HEK293 (cell line): ENCODE measurements at regions not wholly inside any gene's neighbourhood (a gene's known extent, or its start where the extent isn't known, plus 50 kb on each side); places are given as distances from the start of the nearest gene placed in this dataset.

Experiments used
- CTCF ChIA-PET: fragments of 350-600 bp; formaldehyde crosslinking; extraction: SDS; loops from one replicate; lab custom pipeline; 2021; ENCODE audit warnings: antibody characterized with exemption; lab: Yijun Ruan, JAX
- POLR2A ChIA-PET: fragments of 300-600 bp; formaldehyde crosslinking; extraction: SDS; loops from one replicate; lab custom pipeline; 2020; ENCODE audit warnings: antibody characterized with exemption, inconsistent platforms; lab: Yijun Ruan, JAX
- H3K27ac ChIP-seq: fragments of 200-500 bp; sonication (Bioruptor generic); 2 replicates; pipeline ENCODE4 v1.5.1; 2014; ENCODE audit warnings: low read depth, low read length, control low read depth, inconsistent platforms; ENCODE audit errors: extremely low read depth
- H3K36me3 ChIP-seq, 2 experiments: fragments of 200-500 bp in 1 of 2; sonication (Bioruptor generic) in 1 of 2; 1 replicate in 1 of 2; 2 replicates in 1 of 2; pipeline ENCODE4 v1.5.1; 2014 to 2017; ENCODE audit warnings: inconsistent platforms in 2 of 2, low read length in 2 of 2; ENCODE audit not compliant: control insufficient read depth in 2 of 2, insufficient read depth in 1 of 2
- H3K4me1 ChIP-seq: fragments of 200-500 bp; sonication (Bioruptor generic); 2 replicates; pipeline ENCODE4 v1.5.1; 2014; ENCODE audit warnings: mild to moderate bottlenecking, low read length, inconsistent platforms; ENCODE audit not compliant: control insufficient read depth, insufficient read depth
- H3K4me3 ChIP-seq: 2 replicates; pipeline ENCODE4 v1.5.1; 2011; ENCODE audit warnings: low read depth, mild to moderate bottlenecking, control low read depth, low read length, moderate library complexity
- H3K9me3 ChIP-seq: fragments of 200-500 bp; sonication (Bioruptor generic); 2 replicates; pipeline ENCODE4 v1.5.1; 2014; ENCODE audit warnings: low read depth, low read length, inconsistent platforms; ENCODE audit not compliant: control insufficient read depth, insufficient read depth
- CTCF ChIP-seq: fragments of 450-650 bp; formaldehyde crosslinking; IDR thresholded peaks from 2 replicates; pipeline ENCODE4 v1.5.1; 2016; ENCODE audit warnings: missing biosample characterization, missing genetic modification characterization
- GFI1B ChIP-seq: fragments of 450-650 bp; formaldehyde crosslinking; IDR thresholded peaks from 2 replicates; pipeline ENCODE4 v1.5.1; 2016; ENCODE audit warnings: missing biosample characterization, missing genetic modification characterization
- GLI4 ChIP-seq: fragments of 450-650 bp; formaldehyde crosslinking; IDR thresholded peaks from 2 replicates; pipeline ENCODE4 v1.5.1; 2016; ENCODE audit warnings: missing biosample characterization, missing genetic modification characterization
- INSM2 ChIP-seq: fragments of 450-650 bp; formaldehyde crosslinking; IDR thresholded peaks from 2 replicates; pipeline ENCODE4 v1.5.1; 2016; ENCODE audit warnings: missing biosample characterization, missing genetic modification characterization
- KLF8 ChIP-seq: fragments of 450-650 bp; formaldehyde crosslinking; IDR thresholded peaks from 2 replicates; pipeline ENCODE4 v1.5.1; 2016; ENCODE audit warnings: missing biosample characterization, missing genetic modification characterization
- TCF7L2 ChIP-seq: IDR thresholded peaks from 2 replicates; pipeline ENCODE4 v1.6.1; 2011; ENCODE audit warnings: low read depth, mild to moderate bottlenecking, inconsistent platforms, low read length, moderate library complexity, borderline replicate concordance
- ZBTB44 ChIP-seq: fragments of 450-650 bp; IDR thresholded peaks from 2 replicates; pipeline ENCODE4 v1.5.1; 2018; ENCODE audit warnings: missing biosample characterization, mild to moderate bottlenecking, missing genetic modification characterization
- ZBTB6 ChIP-seq: fragments of 450-650 bp; formaldehyde crosslinking; IDR thresholded peaks from 2 replicates; pipeline ENCODE4 v1.5.1; 2017; ENCODE audit warnings: missing biosample characterization, missing genetic modification characterization
- ZFP41 ChIP-seq: fragments of 450-650 bp; formaldehyde crosslinking; IDR thresholded peaks from 2 replicates; pipeline ENCODE4 v1.5.1; 2016; ENCODE audit warnings: missing biosample characterization, missing genetic modification characterization, borderline replicate concordance
- ZFP69B ChIP-seq: fragments of 450-650 bp; formaldehyde crosslinking; IDR thresholded peaks from 2 replicates; pipeline ENCODE4 v1.5.1; 2016; ENCODE audit warnings: missing biosample characterization, missing genetic modification characterization
- ZNF148 ChIP-seq: fragments of 450-650 bp; formaldehyde crosslinking; IDR thresholded peaks from 2 replicates; pipeline ENCODE4 v1.5.0; 2017; ENCODE audit warnings: missing biosample characterization, missing genetic modification characterization, borderline replicate concordance
- ZNF18 ChIP-seq: fragments of 450-650 bp; formaldehyde crosslinking; IDR thresholded peaks from 2 replicates; pipeline ENCODE4 v1.5.1; 2016; ENCODE audit warnings: missing biosample characterization, missing genetic modification characterization
- ZNF214 ChIP-seq: fragments of 450-650 bp; formaldehyde crosslinking; IDR thresholded peaks from 2 replicates; pipeline ENCODE4 v1.5.1; 2017; ENCODE audit warnings: missing biosample characterization, mild to moderate bottlenecking, missing genetic modification characterization, borderline replicate concordance
- ZNF274 ChIP-seq, 2 experiments: fragments of 200-500 bp in 1 of 2; fragments of 450-650 bp in 1 of 2; sonication (Bioruptor generic) in 1 of 2; formaldehyde crosslinking in 1 of 2; IDR thresholded peaks; 2 replicates each; pipeline versions ENCODE4 v1.5.1 to v1.6.1; 2014 to 2016; ENCODE audit warnings: borderline replicate concordance in 1 of 2, inconsistent platforms in 1 of 2, low read length in 1 of 2, missing biosample characterization in 1 of 2, missing genetic modification characterization in 1 of 2
- ZNF501 ChIP-seq: fragments of 450-650 bp; formaldehyde crosslinking; IDR thresholded peaks from 2 replicates; pipeline ENCODE4 v1.5.1; 2016; ENCODE audit warnings: missing biosample characterization, missing genetic modification characterization
- ZNF521 ChIP-seq: fragments of 450-650 bp; formaldehyde crosslinking; IDR thresholded peaks from 2 replicates; pipeline ENCODE4 v1.5.1; 2017; ENCODE audit warnings: missing biosample characterization, mild to moderate bottlenecking, missing genetic modification characterization
- ZNF555 ChIP-seq: fragments of 450-650 bp; formaldehyde crosslinking; conservative IDR thresholded peaks from 2 replicates; pipeline ENCODE4 v1.5.1; 2017; ENCODE audit warnings: missing biosample characterization, mild to moderate bottlenecking, missing genetic modification characterization, inconsistent platforms
- ZSCAN16 ChIP-seq: fragments of 450-650 bp; formaldehyde crosslinking; IDR thresholded peaks from 2 replicates; pipeline ENCODE4 v1.5.1; 2016; ENCODE audit warnings: missing biosample characterization, missing genetic modification characterization
- TF ChIP-seq, protein P1 (sequence below): fragments of 450-650 bp; formaldehyde crosslinking; IDR thresholded peaks from 2 replicates; pipeline ENCODE4; 2016; ENCODE audit warnings: missing biosample characterization, missing genetic modification characterization

GRCh38 chr19:46926170-46927071, 65.6 kb downstream of the ARHGAP35 start (continued):
- TF ChIP-seq ZBTB44 (tag by site-specific recombination) (0 out of 2 replicates have a peak, but pooled peaks have one; percentile 18), ZFP41 (tag by site-specific recombination) (no peak), ZNF18 (tag by site-specific recombination) (0 out of 2 replicates have a peak, but pooled peaks have one; percentile 14)

GRCh38 chr19:46927106-46927505, 66.3 kb downstream of the ARHGAP35 start:
- Histone ChIP-seq H3K4me3 (no peak overlapping the region), H3K36me3 (peaks cover 0 to 6% of the 10 kb centered on the region in 2 experiments; a peak in 2 of 3 replicates)
- POLR2A ChIA-PET = interaction anchor here (1.5 kb wide), 1 partner anchor 49 kb away, joined by 6 read pairs; no protein-coding TSS in a partner anchor
- no peak for TF ChIP-seq ZSCAN16 (tag by site-specific recombination)
- TF ChIP-seq ZFP69B = no peak
- no peak for TF ChIP-seq ZNF214 (tag by site-specific recombination)
- TF ChIP-seq GLI4 = no peak
- TF ChIP-seq ZNF274 (IDR thresholded peaks at IDR 0.05; ENCODE audit: low read length) = no peak
- no peak for TF ChIP-seq ZNF274 (tag by site-specific recombination; IDR thresholded peaks at IDR 0.05; ENCODE audit: borderline replicate concordance)
- TF ChIP-seq ZNF148 (tag by site-specific recombination) = no peak
- TF ChIP-seq, protein P1, sequence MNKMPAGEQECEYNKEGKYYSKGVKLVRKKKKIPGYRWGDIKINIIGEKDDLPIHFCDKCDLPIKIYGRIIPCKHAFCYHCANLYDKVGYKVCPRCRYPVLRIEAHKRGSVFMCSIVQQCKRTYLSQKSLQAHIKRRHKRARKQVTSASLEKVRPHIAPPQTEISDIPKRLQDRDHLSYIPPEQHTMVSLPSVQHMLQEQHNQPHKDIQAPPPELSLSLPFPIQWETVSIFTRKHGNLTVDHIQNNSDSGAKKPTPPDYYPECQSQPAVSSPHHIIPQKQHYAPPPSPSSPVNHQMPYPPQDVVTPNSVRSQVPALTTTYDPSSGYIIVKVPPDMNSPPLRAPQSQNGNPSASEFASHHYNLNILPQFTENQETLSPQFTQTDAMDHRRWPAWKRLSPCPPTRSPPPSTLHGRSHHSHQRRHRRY (tag by site-specific recombination) = no peak
- TF ChIP-seq GFI1B (tag by site-specific recombination) = no peak
- TF ChIP-seq INSM2 (tag by site-specific recombination) = no peak
- TF ChIP-seq KLF8 (tag by site-specific recombination) = no peak
- TF ChIP-seq ZNF555 (tag by site-specific recombination) = no peak
- TF ChIP-seq CTCF = no peak
- TF ChIP-seq ZNF521 (tag by site-specific recombination) = no peak
- TF ChIP-seq ZNF501 = no peak
- TF ChIP-seq ZBTB6 = no peak
- TF ChIP-seq ZNF18 (tag by site-specific recombination) = no peak
- TF ChIP-seq TCF7L2 = no peak

More at GRCh38 chr19:46927106-46927505, 66.3 kb downstream of the ARHGAP35 start:
- H3K9me3 ChIP-seq = no peaks in the 10 kb centered on the region
- H3K4me1 ChIP-seq = peaks cover 30% of the 10 kb centered on the region
- CTCF ChIA-PET = interaction anchor here (0.6 to 6.2 kb wide), 7 partner anchors 13 to 1110 kb away, joined by 3 to 35 read pairs (median 3); no protein-coding TSS in a partner anchor
- H3K27ac ChIP-seq = no peak overlapping the region
